HEK293 (cell line): ENCODE measurements at regions not wholly inside any gene's neighbourhood (a gene's known extent, or its start where the extent isn't known, plus 50 kb on each side); places are given as distances from the start of the nearest gene placed in this dataset.

Source experiments
- CTCF ChIP-seq: fragments of 450-650 bp; formaldehyde crosslinking; IDR thresholded peaks from 2 replicates; pipeline ENCODE4 v1.5.1; 2016; ENCODE audit warnings: missing biosample characterization, missing genetic modification characterization
- MEIS1 ChIP-seq: sonication (generic); formaldehyde crosslinking; IDR thresholded peaks from 2 replicates; pipeline ENCODE4 v1.8.1; 2022; ENCODE audit warnings: missing genetic modification reagents, mild to moderate bottlenecking, borderline replicate concordance
- MYNN ChIP-seq: fragments of 450-650 bp; formaldehyde crosslinking; IDR thresholded peaks from 2 replicates; pipeline ENCODE4 v1.5.1; 2016; ENCODE audit warnings: missing biosample characterization, missing genetic modification characterization, borderline replicate concordance
- OSR2 ChIP-seq: fragments of 450-650 bp; formaldehyde crosslinking; IDR thresholded peaks from 2 replicates; pipeline ENCODE4 v1.5.1; 2016; ENCODE audit warnings: missing biosample characterization, missing genetic modification characterization
- REPIN1 ChIP-seq: fragments of 450-650 bp; formaldehyde crosslinking; IDR thresholded peaks from 2 replicates; pipeline ENCODE4 v1.5.1; 2017; ENCODE audit warnings: missing biosample characterization, missing genetic modification characterization, low read depth
- ZBTB7A ChIP-seq: fragments of 450-650 bp; formaldehyde crosslinking; IDR thresholded peaks from 2 replicates; pipeline ENCODE4 v1.5.1; 2016; ENCODE audit warnings: low read depth, missing biosample characterization, missing genetic modification characterization
- ZNF146 ChIP-seq: fragments of 450-650 bp; formaldehyde crosslinking; IDR thresholded peaks from 2 replicates; pipeline ENCODE4 v1.5.1; 2016; ENCODE audit warnings: missing biosample characterization, missing genetic modification characterization
- ZNF37A ChIP-seq: fragments of 450-650 bp; IDR thresholded peaks from 2 replicates; pipeline ENCODE4 v1.5.1; 2018; ENCODE audit warnings: missing biosample characterization, missing genetic modification characterization
- ZNF560 ChIP-seq: fragments of 450-650 bp; formaldehyde crosslinking; IDR thresholded peaks from 2 replicates; pipeline ENCODE4 v1.5.1; 2017; ENCODE audit warnings: missing biosample characterization, missing genetic modification characterization, borderline replicate concordance
- ZNF660 ChIP-seq: fragments of 450-650 bp; IDR thresholded peaks from 2 replicates; pipeline ENCODE4 v1.5.1; 2018; ENCODE audit warnings: missing biosample characterization, mild to moderate bottlenecking, missing genetic modification characterization
- TF ChIP-seq, protein P1 (sequence below): fragments of 450-650 bp; formaldehyde crosslinking; IDR thresholded peaks from 2 replicates; pipeline ENCODE4 v1.5.1; 2016; ENCODE audit warnings: missing biosample characterization, missing genetic modification characterization, low read depth

DNA sequence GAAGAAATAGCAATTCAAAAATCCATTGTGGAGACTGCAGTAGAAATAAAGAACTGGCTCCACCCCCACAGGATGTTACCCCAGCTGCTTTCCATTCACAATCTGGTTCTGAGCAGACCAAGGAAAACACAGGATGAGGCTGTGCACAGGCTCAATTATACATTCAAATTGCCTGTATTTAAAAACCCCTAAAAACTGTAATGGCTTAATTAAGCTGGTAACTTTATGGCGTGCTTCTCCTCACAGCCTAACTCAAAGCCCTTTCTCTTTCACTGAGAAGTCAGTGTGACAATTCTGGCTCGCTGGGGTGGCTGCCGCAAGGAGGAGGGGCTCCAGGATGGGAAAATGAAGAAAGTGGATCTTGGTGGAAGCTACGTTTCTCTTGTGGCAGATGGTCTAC lies 1191.1 kb downstream of the SORCS1 start:
- TF ChIP-seq ZNF146 (tag by site-specific recombination) (no peak), REPIN1 (tag by site-specific recombination) (no peak), ZNF560 (no peak), CTCF (tag by site-specific recombination) (no peak), ZNF37A (no peak), MYNN (no peak), OSR2 (tag by site-specific recombination) (no peak), ZBTB7A (tag by site-specific recombination) (no peak), MEIS1 (CRISPR knock-in tag) (no peak), ZNF660 (no peak)
- TF ChIP-seq, protein P1, sequence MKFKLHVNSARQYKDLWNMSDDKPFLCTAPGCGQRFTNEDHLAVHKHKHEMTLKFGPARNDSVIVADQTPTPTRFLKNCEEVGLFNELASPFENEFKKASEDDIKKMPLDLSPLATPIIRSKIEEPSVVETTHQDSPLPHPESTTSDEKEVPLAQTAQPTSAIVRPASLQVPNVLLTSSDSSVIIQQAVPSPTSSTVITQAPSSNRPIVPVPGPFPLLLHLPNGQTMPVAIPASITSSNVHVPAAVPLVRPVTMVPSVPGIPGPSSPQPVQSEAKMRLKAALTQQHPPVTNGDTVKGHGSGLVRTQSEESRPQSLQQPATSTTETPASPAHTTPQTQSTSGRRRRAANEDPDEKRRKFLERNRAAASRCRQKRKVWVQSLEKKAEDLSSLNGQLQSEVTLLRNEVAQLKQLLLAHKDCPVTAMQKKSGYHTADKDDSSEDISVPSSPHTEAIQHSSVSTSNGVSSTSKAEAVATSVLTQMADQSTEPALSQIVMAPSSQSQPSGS (tag by site-specific recombination) = no peak
